Mammary epithelial cell (primary cell): ENCODE measurements at regions not wholly inside any gene's neighbourhood (a gene's known extent, or its start where the extent isn't known, plus 50 kb on each side); places are given as distances from the start of the nearest gene placed in this dataset.

Experiments used
- EZH2 ChIP-seq: IDR thresholded peaks from 2 replicates; pipeline ENCODE4 v1.6.1; 2012; ENCODE audit warnings: low read length, inconsistent platforms, borderline replicate concordance
- TF ChIP-seq, protein P1 (sequence below), 2 donors: IDR thresholded peaks in 1 of 2; conservative IDR thresholded peaks in 1 of 2; 2 replicates each; pipeline ENCODE4 v1.5.1; 2011 to 2012; ENCODE audit warnings: inconsistent platforms in 2 of 2, low read length in 2 of 2, mild to moderate bottlenecking in 2 of 2, control low read depth in 1 of 2, low read depth in 1 of 2; ENCODE audit not compliant: insufficient read depth in 1 of 2; ENCODE audit errors: extremely low read depth in 1 of 2

DNA sequence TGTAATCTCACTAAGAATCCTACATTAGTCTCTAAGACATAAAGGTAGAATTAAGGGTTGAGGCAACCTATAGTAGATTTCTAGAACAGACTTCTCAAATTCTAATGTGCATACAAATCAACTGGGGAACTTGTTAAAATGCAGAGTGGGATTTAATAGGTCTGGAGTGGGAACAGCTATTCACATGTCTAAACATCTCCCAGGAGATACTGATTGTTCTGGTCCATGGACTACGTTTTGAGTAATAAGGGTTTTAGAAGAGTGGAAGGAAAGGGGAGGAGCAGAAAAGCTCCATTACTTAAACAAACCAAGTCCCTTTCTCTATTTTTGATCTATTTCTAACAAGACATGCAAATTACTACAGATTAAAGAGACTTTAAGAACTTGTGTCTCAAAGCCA, 524.8 kb downstream of the TUSC7 start:
- TF ChIP-seq, protein P1, sequence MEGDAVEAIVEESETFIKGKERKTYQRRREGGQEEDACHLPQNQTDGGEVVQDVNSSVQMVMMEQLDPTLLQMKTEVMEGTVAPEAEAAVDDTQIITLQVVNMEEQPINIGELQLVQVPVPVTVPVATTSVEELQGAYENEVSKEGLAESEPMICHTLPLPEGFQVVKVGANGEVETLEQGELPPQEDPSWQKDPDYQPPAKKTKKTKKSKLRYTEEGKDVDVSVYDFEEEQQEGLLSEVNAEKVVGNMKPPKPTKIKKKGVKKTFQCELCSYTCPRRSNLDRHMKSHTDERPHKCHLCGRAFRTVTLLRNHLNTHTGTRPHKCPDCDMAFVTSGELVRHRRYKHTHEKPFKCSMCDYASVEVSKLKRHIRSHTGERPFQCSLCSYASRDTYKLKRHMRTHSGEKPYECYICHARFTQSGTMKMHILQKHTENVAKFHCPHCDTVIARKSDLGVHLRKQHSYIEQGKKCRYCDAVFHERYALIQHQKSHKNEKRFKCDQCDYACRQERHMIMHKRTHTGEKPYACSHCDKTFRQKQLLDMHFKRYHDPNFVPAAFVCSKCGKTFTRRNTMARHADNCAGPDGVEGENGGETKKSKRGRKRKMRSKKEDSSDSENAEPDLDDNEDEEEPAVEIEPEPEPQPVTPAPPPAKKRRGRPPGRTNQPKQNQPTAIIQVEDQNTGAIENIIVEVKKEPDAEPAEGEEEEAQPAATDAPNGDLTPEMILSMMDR (conservative IDR thresholded peaks at IDR 0.05 in 1 of 2, IDR thresholded peaks at IDR 0.05 in 1 of 2; ENCODE audit: extremely low read depth in 1 of 2, insufficient read depth in 1 of 2, low read depth in 1 of 2, low read length in 2 of 2) = no peak
- TF ChIP-seq EZH2 = no peak
